RCC 7860 (cell line): ENCODE measurements at regions not wholly inside any gene's neighbourhood (a gene's known extent, or its start where the extent isn't known, plus 50 kb on each side); places are given as distances from the start of the nearest gene placed in this dataset.

Experiments used
- DNase-seq: peaks from one replicate; pipeline ENCODE4 v3.0.0-alpha.2; 2015; ENCODE audit warnings: low spot score
- FAIRE-seq: peaks from 2 replicates; lab custom pipeline; 2012; peaks lifted over from hg19 to GRCh38; lab: Jason Lieb, UNC

- DNase-seq = no peak
- no peak for FAIRE-seq
These were observed 65.8 kb upstream of the TRPC5 start for GRCh38 chrX:112148397-112148796.

- FAIRE-seq (no peak), DNase-seq (no peak)
These were observed 64.6 kb upstream of the TRPC5 start for GRCh38 chrX:112147206-112147605.

- DNase-seq = no peak
- FAIRE-seq = no peak
These were observed 54.7 kb upstream of the TRPC5 start for GRCh38 chrX:112137276-112137675.
